GM23338 (cell line): ENCODE measurements at regions not wholly inside any gene's neighbourhood (a gene's known extent, or its start where the extent isn't known, plus 50 kb on each side); places are given as distances from the start of the nearest gene placed in this dataset. TPM values are rescaled to one million over a fixed set of nuclear protein-coding genes. Genes with fewer than 3 reads are reported as not detected.

Experiments
- small RNA-seq: library from RNA; depleted of rRNA; stranded (forward); fragments of <200 nt; gene quantifications from one replicate; pipeline ENCODE3, GENCODE V24; 2014; ENCODE audit warnings: low replicate concordance

Small RNAs in the stretch of these regions (small RNA-seq; reads per million reads assigned to genes)
- gene AC074198.2: not detected
- not detected for gene RNU6-284P
